ENCODE measurements at regions not wholly inside any gene's neighbourhood (a gene's known extent, or its start where the extent isn't known, plus 50 kb on each side); places are given as distances from the start of the nearest gene placed in this dataset.

DNA sequence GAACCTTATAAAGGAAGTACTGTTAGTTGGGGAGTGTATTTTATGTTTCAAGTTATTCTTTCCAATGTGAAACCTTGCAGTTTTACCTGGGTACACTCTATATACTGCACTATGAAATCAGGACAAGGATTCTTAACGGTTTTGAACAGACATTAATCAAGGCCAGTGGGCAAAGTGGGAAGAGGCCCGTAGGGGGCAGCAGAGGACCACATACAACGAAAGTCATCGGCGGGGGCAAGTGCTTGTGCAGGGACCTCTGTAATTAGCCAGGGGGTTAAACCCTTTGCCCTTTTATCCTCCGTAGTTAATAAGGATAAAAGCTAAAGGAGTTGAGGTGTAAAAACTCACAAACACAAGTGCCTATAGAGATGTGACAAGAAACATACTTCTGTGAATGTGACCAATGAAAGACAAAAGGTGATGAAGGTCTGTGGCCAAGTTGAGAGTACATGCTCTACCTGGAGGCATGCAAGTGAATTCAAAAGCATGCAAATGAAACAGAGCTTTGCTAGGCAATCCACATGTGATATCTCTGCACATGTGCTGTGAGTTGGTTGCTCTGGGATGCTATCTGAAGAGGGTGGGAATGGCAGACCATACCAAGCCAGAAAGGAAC lies 392.7 kb upstream of the MAN1A1 start:
- TF ChIP-seq EZH2phosphoT487 (IDR thresholded peaks at IDR 0.05; ENCODE audit: low read depth), result no peak
- TF ChIP-seq, protein P1, sequence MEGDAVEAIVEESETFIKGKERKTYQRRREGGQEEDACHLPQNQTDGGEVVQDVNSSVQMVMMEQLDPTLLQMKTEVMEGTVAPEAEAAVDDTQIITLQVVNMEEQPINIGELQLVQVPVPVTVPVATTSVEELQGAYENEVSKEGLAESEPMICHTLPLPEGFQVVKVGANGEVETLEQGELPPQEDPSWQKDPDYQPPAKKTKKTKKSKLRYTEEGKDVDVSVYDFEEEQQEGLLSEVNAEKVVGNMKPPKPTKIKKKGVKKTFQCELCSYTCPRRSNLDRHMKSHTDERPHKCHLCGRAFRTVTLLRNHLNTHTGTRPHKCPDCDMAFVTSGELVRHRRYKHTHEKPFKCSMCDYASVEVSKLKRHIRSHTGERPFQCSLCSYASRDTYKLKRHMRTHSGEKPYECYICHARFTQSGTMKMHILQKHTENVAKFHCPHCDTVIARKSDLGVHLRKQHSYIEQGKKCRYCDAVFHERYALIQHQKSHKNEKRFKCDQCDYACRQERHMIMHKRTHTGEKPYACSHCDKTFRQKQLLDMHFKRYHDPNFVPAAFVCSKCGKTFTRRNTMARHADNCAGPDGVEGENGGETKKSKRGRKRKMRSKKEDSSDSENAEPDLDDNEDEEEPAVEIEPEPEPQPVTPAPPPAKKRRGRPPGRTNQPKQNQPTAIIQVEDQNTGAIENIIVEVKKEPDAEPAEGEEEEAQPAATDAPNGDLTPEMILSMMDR (IDR thresholded peaks at IDR 0.05; ENCODE audit: low read depth, low read length), result peak; percentile 79
- Histone ChIP-seq H3K79me2 (ENCODE audit: low read length) (no peaks in the 10 kb centered on the region), H3K4me2 (ENCODE audit: low read length) (peak overlapping the region; percentile 44), H4K20me1 (ENCODE audit: insufficient read depth, low read length) (no peaks in the 10 kb centered on the region), H3K36me3 (replicated peaks; ENCODE audit: low read depth, low read length) (no peaks in the 10 kb centered on the region), H3K27me3 (ENCODE audit: low read depth, low read length) (no peaks in the 10 kb centered on the region), H3K9ac (ENCODE audit: low read length) (no peak overlapping the region), H3K27ac (ENCODE audit: low read length) (no peak overlapping the region), H3K9me3 (ENCODE audit: insufficient read depth, low read length) (no peaks in the 10 kb centered on the region), H3K4me3 (ENCODE audit: low read length) (peak overlapping the region; percentile 25; the same call in 1 of the 2 replicates), H2AFZ (ENCODE audit: low read depth, low read length) (peak overlapping the region; percentile 34; the same call in 1 of the 2 replicates), H3K4me1 (ENCODE audit: low read length) (no peaks in the 10 kb centered on the region; the same call in 1 of the 2 replicates)

DNA sequence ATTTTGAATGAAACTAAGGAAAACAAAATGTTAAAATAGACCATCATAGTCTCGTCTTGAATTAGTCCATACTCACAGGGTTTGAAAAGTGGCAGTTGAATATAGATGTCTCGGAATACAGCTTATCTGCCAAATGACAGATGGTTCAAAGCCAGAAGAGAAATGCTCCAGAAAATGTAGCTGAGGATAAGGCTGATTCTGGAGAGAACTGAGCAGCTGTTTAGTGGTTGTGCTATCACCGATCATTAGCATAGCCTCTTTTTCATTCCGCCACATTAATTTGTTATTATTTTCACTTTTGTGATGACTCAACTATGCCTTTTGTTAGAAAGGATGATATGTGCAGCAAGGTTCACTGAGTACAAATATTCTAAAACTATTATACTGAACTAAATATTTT lies 390.2 kb upstream of the MAN1A1 start:
- H3K4me3 ChIP-seq (ENCODE audit: low read length), result no peak overlapping the region
- H4K20me1 ChIP-seq (ENCODE audit: insufficient read depth, low read length), result no peaks in the 10 kb centered on the region
- no peaks in the 10 kb centered on the region for H3K9me3 ChIP-seq (ENCODE audit: insufficient read depth, low read length)
- H3K36me3 ChIP-seq (replicated peaks; ENCODE audit: low read depth, low read length), result no peaks in the 10 kb centered on the region
- no peak overlapping the region for H2AFZ ChIP-seq (ENCODE audit: low read depth, low read length)
- no peak overlapping the region for H3K27ac ChIP-seq (ENCODE audit: low read length)
- H3K79me2 ChIP-seq (ENCODE audit: low read length), result no peaks in the 10 kb centered on the region
- H3K4me1 ChIP-seq (ENCODE audit: low read length), result no peaks in the 10 kb centered on the region; the same call in 1 of the 2 replicates
- TF ChIP-seq, protein P1 (IDR thresholded peaks at IDR 0.05; ENCODE audit: low read depth, low read length), result no peak
- TF ChIP-seq EZH2phosphoT487 (IDR thresholded peaks at IDR 0.05; ENCODE audit: low read depth), result no peak
- no peak overlapping the region for H3K9ac ChIP-seq (ENCODE audit: low read length)
- no peaks in the 10 kb centered on the region for H3K27me3 ChIP-seq (ENCODE audit: low read depth, low read length)
- no peak overlapping the region for H3K4me2 ChIP-seq (ENCODE audit: low read length)

- no peak for TF ChIP-seq EZH2phosphoT487 (IDR thresholded peaks at IDR 0.05; ENCODE audit: low read depth)
- TF ChIP-seq, protein P1 (IDR thresholded peaks at IDR 0.05; ENCODE audit: low read depth, low read length), result no peak
- no peaks in the 10 kb centered on the region for H3K79me2 ChIP-seq (ENCODE audit: low read length)
- H4K20me1 ChIP-seq (ENCODE audit: insufficient read depth, low read length), result no peaks in the 10 kb centered on the region
- no peak overlapping the region for H3K27ac ChIP-seq (ENCODE audit: low read length)
- no peak overlapping the region for H3K9ac ChIP-seq (ENCODE audit: low read length)
- H3K4me3 ChIP-seq (ENCODE audit: low read length), result no peak overlapping the region
- H3K4me1 ChIP-seq (ENCODE audit: low read length), result no peaks in the 10 kb centered on the region; the same call in 1 of the 2 replicates
- H3K27me3 ChIP-seq (ENCODE audit: low read depth, low read length), result no peaks in the 10 kb centered on the region
- H3K36me3 ChIP-seq (replicated peaks; ENCODE audit: low read depth, low read length), result no peaks in the 10 kb centered on the region
- H2AFZ ChIP-seq (ENCODE audit: low read depth, low read length), result no peak overlapping the region
- no peak overlapping the region for H3K4me2 ChIP-seq (ENCODE audit: low read length)
- H3K9me3 ChIP-seq (ENCODE audit: insufficient read depth, low read length), result no peaks in the 10 kb centered on the region
Measured at GRCh38 chr6:119738425-119738824, 388.9 kb upstream of the MAN1A1 start.

DNA sequence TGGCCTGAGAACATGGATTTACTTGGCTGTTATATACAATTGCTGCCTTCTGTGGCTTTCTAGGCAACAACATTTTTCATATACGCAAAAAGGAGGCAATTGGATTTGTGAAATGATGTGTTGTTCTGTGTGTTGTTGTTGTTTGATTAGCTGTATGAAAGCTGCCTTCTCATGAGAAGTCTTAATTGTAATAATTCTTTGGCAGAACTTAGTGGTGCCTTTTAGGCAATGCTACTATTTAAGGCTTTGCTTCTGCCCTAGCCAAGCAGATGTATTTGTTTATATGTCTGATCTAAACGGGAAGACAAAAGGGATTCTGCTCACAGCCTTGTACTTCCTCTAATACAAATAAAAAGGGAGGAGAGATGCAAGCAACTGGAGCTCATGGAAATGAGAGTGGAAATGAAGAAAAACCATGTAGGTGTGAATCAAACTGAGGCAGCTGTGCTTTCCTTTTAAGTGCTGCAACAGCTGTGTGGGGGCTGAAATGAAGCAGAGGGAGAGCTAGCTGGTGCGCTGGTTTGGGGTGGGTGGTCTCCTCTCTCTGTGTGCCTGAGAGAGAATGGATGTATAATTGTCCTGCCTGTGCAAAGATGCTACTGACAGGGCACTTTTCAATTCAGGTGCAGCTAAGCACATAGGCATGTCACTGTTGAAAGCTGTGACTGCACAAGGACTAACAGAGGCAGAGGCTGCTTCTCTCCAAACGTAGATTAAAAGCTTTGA lies 386.9 kb upstream of the MAN1A1 start:
- no peaks in the 10 kb centered on the region for H3K36me3 ChIP-seq (replicated peaks; ENCODE audit: low read depth, low read length)
- H3K9me3 ChIP-seq (ENCODE audit: insufficient read depth, low read length), result no peaks in the 10 kb centered on the region
- H3K4me2 ChIP-seq (ENCODE audit: low read length), result no peak overlapping the region
- H3K4me1 ChIP-seq (ENCODE audit: low read length), result no peaks in the 10 kb centered on the region; the same call in 1 of the 2 replicates
- no peaks in the 10 kb centered on the region for H4K20me1 ChIP-seq (ENCODE audit: insufficient read depth, low read length)
- no peak overlapping the region for H3K9ac ChIP-seq (ENCODE audit: low read length)
- H3K4me3 ChIP-seq (ENCODE audit: low read length), result no peak overlapping the region
- no peak overlapping the region for H2AFZ ChIP-seq (ENCODE audit: low read depth, low read length)
- no peak for TF ChIP-seq EZH2phosphoT487 (IDR thresholded peaks at IDR 0.05; ENCODE audit: low read depth)
- TF ChIP-seq, protein P1 (IDR thresholded peaks at IDR 0.05; ENCODE audit: low read depth, low read length), result no peak
- H3K79me2 ChIP-seq (ENCODE audit: low read length), result no peaks in the 10 kb centered on the region
- no peaks in the 10 kb centered on the region for H3K27me3 ChIP-seq (ENCODE audit: low read depth, low read length)
- no peak overlapping the region for H3K27ac ChIP-seq (ENCODE audit: low read length)
